ENCODE measurements at regions not wholly inside any gene's neighbourhood (a gene's known extent, or its start where the extent isn't known, plus 50 kb on each side); places are given as distances from the start of the nearest gene placed in this dataset.
"Not testable (repeated sequence)": the region's sequence is repeated elsewhere in the genome, so short reads cannot be mapped to it uniquely, and the experiment has no call there.

GRCh38 chr12:20155374-20155773 lies 213.0 kb upstream of the PDE3A start:
- no peaks in the 10 kb centered on the region for H3K79me2 ChIP-seq (ENCODE audit: control insufficient read depth, insufficient read depth, low read length)
- H3K27ac ChIP-seq (ENCODE audit: extremely low read depth, low read depth, low read length) = no peak overlapping the region
- no peaks in the 10 kb centered on the region for H4K20me1 ChIP-seq (replicated peaks; ENCODE audit: control insufficient read depth, insufficient read depth, low read length)
- in situ Hi-C loops (cut with MboI) = no loop called here
- CTCF ChIA-PET (ENCODE audit: low intra/inter-chr PET ratio) = no interaction called here
- WGBS (ENCODE audit: insufficient coverage, low coverage, missing lambda C conversion rate) = 0% methylated on average over 1 of the region's 1 CpG
- no peak overlapping the region for H2AFZ ChIP-seq (ENCODE audit: low read depth, low read length)
- ATAC-seq (no peak), FAIRE-seq (no peak), DNase-seq (ENCODE audit: extremely low read depth in 1 of 4, low spot score in 3 of 4) (no peak)
- no peaks in the 10 kb centered on the region for H3K36me3 ChIP-seq (ENCODE audit: control insufficient read depth, insufficient read depth, low read length)
- no peaks in the 10 kb centered on the region for H3K4me1 ChIP-seq (replicated peaks in 1 of 2; ENCODE audit: control insufficient read depth in 2 of 2, insufficient read depth in 2 of 2, low read length in 2 of 2)
- H3K27me3 ChIP-seq (ENCODE audit: control insufficient read depth in 2 of 2, insufficient read depth in 2 of 2, low read length in 2 of 2) = no peaks in the 10 kb centered on the region
- no peaks in the 10 kb centered on the region for H3K9me3 ChIP-seq (replicated peaks; ENCODE audit: control insufficient read depth, insufficient read depth, low read depth, low read length)
- H3K9ac ChIP-seq (ENCODE audit: insufficient read depth in 1 of 2, low read depth in 2 of 2, low read length in 2 of 2) = no peak overlapping the region
- no peak overlapping the region for H3K4me3 ChIP-seq
- intact Hi-C loops (cut with micrococcal nuclease) = no loop called here
- no peak overlapping the region for H3K4me2 ChIP-seq (ENCODE audit: insufficient read depth, low read length)
- TF ChIP-seq DIDO1 (tag; IDR thresholded peaks at IDR 0.05; ENCODE audit: low read depth) (no peak), ZNF436 (CRISPR knock-in tag; IDR thresholded peaks at IDR 0.05) (no peak), BCL6 (CRISPR knock-in tag; IDR thresholded peaks at IDR 0.05) (no peak), XRCC4 (IDR thresholded peaks at IDR 0.05; ENCODE audit: extremely low read depth, insufficient read depth, insufficient read length) (no peak), XRCC3 (IDR thresholded peaks at IDR 0.05) (no peak), SMC3 (conservative IDR thresholded peaks at IDR 0.05; ENCODE audit: insufficient read depth, low read depth, low read length) (no peak), NCOA2 (IDR thresholded peaks at IDR 0.05; ENCODE audit: partially characterized antibody in 2 of 2) (no peak), EGR1 (conservative IDR thresholded peaks at IDR 0.05) (no peak), GTF2E2 (tag; IDR thresholded peaks at IDR 0.05) (no peak), CBFB (CRISPR knock-in tag; IDR thresholded peaks at IDR 0.05) (no peak), CEBPB (tag; IDR thresholded peaks at IDR 0.05) (no peak), FOXM1 (IDR thresholded peaks at IDR 0.05; ENCODE audit: low read depth) (no peak), FOXM1 (CRISPR knock-in tag; IDR thresholded peaks at IDR 0.05; ENCODE audit: low read depth) (no peak)
- H3K9me1 ChIP-seq (ENCODE audit: control insufficient read depth, insufficient read depth, low read length) = no peaks in the 10 kb centered on the region
- no TSS peak for BruUV-seq (replicated peaks)
- POLR2A ChIA-PET = no interaction called here

- POLR2A ChIA-PET; intact Hi-C loops (cut with micrococcal nuclease); H4K20me1 ChIP-seq (replicated peaks; ENCODE audit: control insufficient read depth, insufficient read depth, low read length); H3K27ac ChIP-seq (ENCODE audit: extremely low read depth, low read depth, low read length); H3K79me2 ChIP-seq (ENCODE audit: control insufficient read depth, insufficient read depth, low read length); H3K9me1 ChIP-seq (ENCODE audit: control insufficient read depth, insufficient read depth, low read length); FAIRE-seq; H3K4me1 ChIP-seq (replicated peaks in 1 of 2; ENCODE audit: control insufficient read depth in 2 of 2, insufficient read depth in 2 of 2, low read length in 2 of 2); DNase-seq (ENCODE audit: extremely low read depth in 1 of 4, low spot score in 3 of 4); H3K27me3 ChIP-seq (ENCODE audit: control insufficient read depth in 2 of 2, insufficient read depth in 2 of 2, low read length in 2 of 2); H3K4me2 ChIP-seq (ENCODE audit: insufficient read depth, low read length); H3K36me3 ChIP-seq (ENCODE audit: control insufficient read depth, insufficient read depth, low read length); ATAC-seq; H3K9ac ChIP-seq (ENCODE audit: insufficient read depth in 1 of 2, low read depth in 2 of 2, low read length in 2 of 2); H2AFZ ChIP-seq (ENCODE audit: low read depth, low read length); CTCF ChIA-PET (ENCODE audit: low intra/inter-chr PET ratio); BruUV-seq (replicated peaks); H3K9me3 ChIP-seq (replicated peaks; ENCODE audit: control insufficient read depth, insufficient read depth, low read depth, low read length); H3K4me3 ChIP-seq; in situ Hi-C loops (cut with MboI): not testable (repeated sequence)
- 0% methylated on average over 4 of the region's 4 CpGs for WGBS (ENCODE audit: insufficient coverage, low coverage, missing lambda C conversion rate)
Observed at GRCh38 chr12:20160899-20161298, 207.4 kb upstream of the PDE3A start.

Data from K562 (cell line).